ENCODE measurements at regions not wholly inside any gene's neighbourhood (a gene's known extent, or its start where the extent isn't known, plus 50 kb on each side); places are given as distances from the start of the nearest gene placed in this dataset.

- ATAC-seq (ENCODE audit: low read depth): no peak
- Histone ChIP-seq H3K56ac (ENCODE audit: extremely low read depth, insufficient read depth, low read length) (no peak overlapping the region), H3K36me3 (ENCODE audit: control insufficient read depth, insufficient read depth, low read length) (no peaks in the 10 kb centered on the region), H3K4me3 (ENCODE audit: insufficient read depth, low read depth, low read length) (no peak overlapping the region), H2BK20ac (ENCODE audit: low read depth, low read length) (no peak overlapping the region), H3K4me2 (ENCODE audit: low read depth, low read length) (no peak overlapping the region), H3K27me3 (ENCODE audit: control insufficient read depth, insufficient read depth, low read length) (no peaks in the 10 kb centered on the region), H2BK5ac (ENCODE audit: low read depth, low read length, poor library complexity, severe bottlenecking) (no peak overlapping the region), H4K8ac (ENCODE audit: low read depth in 2 of 2, low read length in 2 of 2) (no peak overlapping the region), H3K79me1 (ENCODE audit: low read depth in 1 of 2, low read length in 2 of 2) (no peaks in the 10 kb centered on the region), H3K9me3 (ENCODE audit: control insufficient read depth, insufficient read depth, low read length) (peaks cover 22% of the 10 kb centered on the region), H3K27ac (ENCODE audit: insufficient read depth, low read length) (no peak overlapping the region), H3K9me1 (ENCODE audit: insufficient read depth, low read length) (no peaks in the 10 kb centered on the region), H2BK120ac (ENCODE audit: low read depth, low read length) (no peak overlapping the region), H2AFZ (replicated peaks; ENCODE audit: low read length, poor library complexity) (no peak overlapping the region), H2AK5ac (ENCODE audit: low read depth, low read length) (no peak overlapping the region), H3K4ac (ENCODE audit: low read depth, low read length) (no peak overlapping the region), H2AK9ac (replicated peaks; ENCODE audit: low read depth, low read length, poor library complexity) (no peak overlapping the region), H4K91ac (ENCODE audit: insufficient read depth, low read depth, low read length) (no peak overlapping the region), H3K14ac (replicated peaks; ENCODE audit: low read depth, low read length) (no peak overlapping the region), H3K18ac (ENCODE audit: low read depth, low read length) (no peak overlapping the region), H4K5ac (ENCODE audit: low read depth, low read length) (no peak overlapping the region), H3K4me1 (ENCODE audit: control insufficient read depth, insufficient read depth, low read length) (no peaks in the 10 kb centered on the region), H3K23ac (ENCODE audit: low read depth, low read length) (no peak overlapping the region), H2BK15ac (ENCODE audit: low read depth, low read length) (no peak overlapping the region), H3K9ac (ENCODE audit: low read depth, low read length) (no peak overlapping the region), H4K20me1 (ENCODE audit: insufficient read depth, low read length) (no peaks in the 10 kb centered on the region)
- no peak for DNase-seq
- in situ Hi-C loops (cut with MboI; ENCODE audit: low sequenced_read_pairs) (loop anchor here (25.0 kb wide), 1 partner anchor 87 kb away; no protein-coding TSS in a partner anchor), dilution Hi-C loops (cut with HindIII; ENCODE audit: low sequenced_read_pairs, unreplicated experiment) (no loop called here), intact Hi-C loops (cut with micrococcal nuclease) (no loop called here)
- no TSS peak for BruUV-seq (replicated peaks)
- CTCF ChIA-PET: no interaction called here
- WGBS, 2 experiments (ENCODE audit: extremely low coverage in 2 of 2, insufficient read length in 1 of 2): 22% methylated on average over 3 of the region's 11 CpGs; no CpG with 5 or more reads in 1 of the 2 experiments
- POLR2A ChIA-PET (ENCODE audit: unreplicated experiment): no interaction called here
- TF ChIP-seq RFX5 (IDR thresholded peaks at IDR 0.05; ENCODE audit: low read depth, low read length) (no peak), CEBPB (IDR thresholded peaks at IDR 0.05; ENCODE audit: low read depth, low read length) (no peak), BHLHE40 (IDR thresholded peaks at IDR 0.05; ENCODE audit: low read depth, low read length) (no peak), CHD1 (IDR thresholded peaks at IDR 0.05; ENCODE audit: low read depth, low read length) (no peak), RCOR1 (IDR thresholded peaks at IDR 0.05; ENCODE audit: insufficient replicate concordance, low read length) (no peak), SMC3 (IDR thresholded peaks at IDR 0.05; ENCODE audit: low read depth, low read length) (no peak), RAD21 (IDR thresholded peaks at IDR 0.05; ENCODE audit: low read length) (no peak), MAFK (IDR thresholded peaks at IDR 0.05; ENCODE audit: low read depth, low read length) (no peak), FOS (IDR thresholded peaks at IDR 0.05; ENCODE audit: low read depth, low read length) (no peak)
- TF ChIP-seq, protein P1, sequence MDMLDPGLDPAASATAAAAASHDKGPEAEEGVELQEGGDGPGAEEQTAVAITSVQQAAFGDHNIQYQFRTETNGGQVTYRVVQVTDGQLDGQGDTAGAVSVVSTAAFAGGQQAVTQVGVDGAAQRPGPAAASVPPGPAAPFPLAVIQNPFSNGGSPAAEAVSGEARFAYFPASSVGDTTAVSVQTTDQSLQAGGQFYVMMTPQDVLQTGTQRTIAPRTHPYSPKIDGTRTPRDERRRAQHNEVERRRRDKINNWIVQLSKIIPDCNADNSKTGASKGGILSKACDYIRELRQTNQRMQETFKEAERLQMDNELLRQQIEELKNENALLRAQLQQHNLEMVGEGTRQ (IDR thresholded peaks at IDR 0.05; ENCODE audit: low read depth, low read length): no peak
These were observed 252.3 kb upstream of the EEF2KMT start for GRCh38 chr16:5349670-5350517.
